ENCODE measurements at regions not wholly inside any gene's neighbourhood (a gene's known extent, or its start where the extent isn't known, plus 50 kb on each side); places are given as distances from the start of the nearest gene placed in this dataset.

GRCh38 chr4:83858131-83858530, 322.2 kb downstream of the GPAT3 start:
- ChIA-PET POLR2A (no interaction called here), CTCF (no interaction called here)
- TF ChIP-seq ARNT (IDR thresholded peaks at IDR 0.05) (no peak), TARDBP (IDR thresholded peaks at IDR 0.05) (no peak), ZNF384 (IDR thresholded peaks at IDR 0.05) (no peak), NFRKB (IDR thresholded peaks at IDR 0.05) (no peak), L3MBTL2 (conservative IDR thresholded peaks at IDR 0.05) (no peak), SUZ12 (IDR thresholded peaks at IDR 0.05) (no peak), LEF1 (IDR thresholded peaks at IDR 0.05; ENCODE audit: borderline replicate concordance) (no peak)
- DNase-seq (ENCODE audit: extremely low spot score), result no peak

- DNase-seq (ENCODE audit: extremely low spot score), result no peak
- no peak for TF ChIP-seq ARNT (IDR thresholded peaks at IDR 0.05)
- no peak for TF ChIP-seq LEF1 (IDR thresholded peaks at IDR 0.05; ENCODE audit: borderline replicate concordance)
- no peak for TF ChIP-seq TARDBP (IDR thresholded peaks at IDR 0.05)
- no peak for TF ChIP-seq ZNF384 (IDR thresholded peaks at IDR 0.05)
- no peak for TF ChIP-seq CTBP1 (IDR thresholded peaks at IDR 0.05; ENCODE audit: borderline replicate concordance)
- TF ChIP-seq L3MBTL2 (conservative IDR thresholded peaks at IDR 0.05), result no peak
- TF ChIP-seq ELF4 (IDR thresholded peaks at IDR 0.05), result no peak
- ChIA-PET POLR2A (no interaction called here), CTCF (no interaction called here)
These were observed 319.1 kb downstream of the GPAT3 start for GRCh38 chr4:83855044-83855443.

GRCh38 chr4:83852085-83852451, 316.2 kb downstream of the GPAT3 start:
- ChIA-PET CTCF (no interaction called here), POLR2A (interaction anchor here (0.8 kb wide), 1 partner anchor 9 kb away, joined by 3 read pairs; no protein-coding TSS in a partner anchor)
- no peak for TF ChIP-seq TARDBP (IDR thresholded peaks at IDR 0.05)
- no peak for TF ChIP-seq L3MBTL2 (conservative IDR thresholded peaks at IDR 0.05)
- no peak for TF ChIP-seq HDGF (IDR thresholded peaks at IDR 0.05; ENCODE audit: borderline replicate concordance)
- TF ChIP-seq ELF4 (IDR thresholded peaks at IDR 0.05), result no peak
- no peak for TF ChIP-seq NFRKB (IDR thresholded peaks at IDR 0.05)
- no peak for TF ChIP-seq BHLHE40 (IDR thresholded peaks at IDR 0.05; ENCODE audit: borderline replicate concordance)
- no peak for TF ChIP-seq FOXA1 (IDR thresholded peaks at IDR 0.05)
- TF ChIP-seq FOXM1 (IDR thresholded peaks at IDR 0.05; ENCODE audit: borderline replicate concordance), result no peak
- TF ChIP-seq LEF1 (IDR thresholded peaks at IDR 0.05; ENCODE audit: borderline replicate concordance), result no peak
- TF ChIP-seq SUZ12 (IDR thresholded peaks at IDR 0.05), result no peak
- no peak for TF ChIP-seq CTBP1 (IDR thresholded peaks at IDR 0.05; ENCODE audit: borderline replicate concordance)
- TF ChIP-seq ZNF384 (IDR thresholded peaks at IDR 0.05), result no peak
- no peak for TF ChIP-seq PKNOX1 (IDR thresholded peaks at IDR 0.05)
- TF ChIP-seq ARNT (IDR thresholded peaks at IDR 0.05), result no peak
- TF ChIP-seq FOXK2 (IDR thresholded peaks at IDR 0.05), result no peak
- no peak for TF ChIP-seq SP1 (IDR thresholded peaks at IDR 0.05)
- no peak for DNase-seq (ENCODE audit: extremely low spot score)

GRCh38 chr4:83851261-83852084, 315.6 kb downstream of the GPAT3 start:
- DNase-seq (ENCODE audit: extremely low spot score), result no peak
- TF ChIP-seq ARNT (IDR thresholded peaks at IDR 0.05), result no peak
- TF ChIP-seq TARDBP (IDR thresholded peaks at IDR 0.05), result no peak
- TF ChIP-seq CTBP1 (IDR thresholded peaks at IDR 0.05; ENCODE audit: borderline replicate concordance), result no peak
- POLR2A ChIA-PET, result interaction anchor here (0.8 kb wide), 1 partner anchor 9 kb away, joined by 3 read pairs; no protein-coding TSS in a partner anchor
- CTCF ChIA-PET, result no interaction called here

- ChIA-PET CTCF (no interaction called here), POLR2A (no interaction called here)
- TF ChIP-seq PKNOX1 (IDR thresholded peaks at IDR 0.05) (no peak), SP1 (IDR thresholded peaks at IDR 0.05) (no peak), CTBP1 (IDR thresholded peaks at IDR 0.05; ENCODE audit: borderline replicate concordance) (no peak), FOXA1 (IDR thresholded peaks at IDR 0.05) (no peak), ZNF384 (IDR thresholded peaks at IDR 0.05) (no peak), ELF4 (IDR thresholded peaks at IDR 0.05) (no peak), LEF1 (IDR thresholded peaks at IDR 0.05; ENCODE audit: borderline replicate concordance) (no peak), ARNT (IDR thresholded peaks at IDR 0.05) (no peak), SUZ12 (IDR thresholded peaks at IDR 0.05) (no peak)
- DNase-seq (ENCODE audit: extremely low spot score), result no peak
These were observed 314.5 kb downstream of the GPAT3 start for GRCh38 chr4:83850435-83850834.

- CTCF ChIA-PET, result no interaction called here
- POLR2A ChIA-PET, result no interaction called here
- no peak for TF ChIP-seq SP1 (IDR thresholded peaks at IDR 0.05)
- TF ChIP-seq ZNF384 (IDR thresholded peaks at IDR 0.05), result no peak
- no peak for TF ChIP-seq TARDBP (IDR thresholded peaks at IDR 0.05)
- no peak for DNase-seq (ENCODE audit: extremely low spot score)
These were observed 310.4 kb downstream of the GPAT3 start for GRCh38 chr4:83846193-83846830.

- ChIA-PET POLR2A (no interaction called here), CTCF (no interaction called here)
- no peak for DNase-seq (ENCODE audit: extremely low spot score)
- TF ChIP-seq HDGF (IDR thresholded peaks at IDR 0.05; ENCODE audit: borderline replicate concordance) (no peak), PKNOX1 (IDR thresholded peaks at IDR 0.05) (no peak), SUZ12 (IDR thresholded peaks at IDR 0.05) (no peak), FOXA1 (IDR thresholded peaks at IDR 0.05) (no peak), NFRKB (IDR thresholded peaks at IDR 0.05) (no peak), TARDBP (IDR thresholded peaks at IDR 0.05) (no peak), FOXM1 (IDR thresholded peaks at IDR 0.05; ENCODE audit: borderline replicate concordance) (no peak), ARNT (IDR thresholded peaks at IDR 0.05) (no peak), L3MBTL2 (conservative IDR thresholded peaks at IDR 0.05) (no peak)
These were observed 303.7 kb downstream of the GPAT3 start for GRCh38 chr4:83839615-83840014.
